ENCODE measurements at regions not wholly inside any gene's neighbourhood (a gene's known extent, or its start where the extent isn't known, plus 50 kb on each side); places are given as distances from the start of the nearest gene placed in this dataset.
"Not testable (repeated sequence)": the region's sequence is repeated elsewhere in the genome, so short reads cannot be mapped to it uniquely, and the experiment has no call there.

DNA sequence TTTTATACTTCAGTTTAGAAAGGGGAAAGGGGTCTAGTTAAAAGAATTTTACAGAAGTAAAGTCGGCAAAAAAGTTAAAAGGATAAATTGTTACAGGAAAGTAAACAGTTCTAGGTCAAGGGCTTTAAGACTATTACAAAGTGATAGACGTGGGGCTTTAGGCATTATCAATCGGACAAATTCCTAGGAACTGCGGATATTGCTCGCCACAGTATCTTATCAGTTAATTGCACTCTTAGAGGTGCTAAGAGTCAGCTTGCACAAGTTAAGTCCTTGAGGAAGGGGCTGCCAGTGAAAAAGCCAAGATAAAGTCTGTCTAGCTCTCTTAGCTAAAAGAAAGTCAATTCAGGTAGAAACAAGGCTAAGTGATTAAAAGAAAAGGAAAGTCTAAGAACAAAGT is 102.1 kb downstream of the ALG1L2 start:
- TF ChIP-seq, protein P1, sequence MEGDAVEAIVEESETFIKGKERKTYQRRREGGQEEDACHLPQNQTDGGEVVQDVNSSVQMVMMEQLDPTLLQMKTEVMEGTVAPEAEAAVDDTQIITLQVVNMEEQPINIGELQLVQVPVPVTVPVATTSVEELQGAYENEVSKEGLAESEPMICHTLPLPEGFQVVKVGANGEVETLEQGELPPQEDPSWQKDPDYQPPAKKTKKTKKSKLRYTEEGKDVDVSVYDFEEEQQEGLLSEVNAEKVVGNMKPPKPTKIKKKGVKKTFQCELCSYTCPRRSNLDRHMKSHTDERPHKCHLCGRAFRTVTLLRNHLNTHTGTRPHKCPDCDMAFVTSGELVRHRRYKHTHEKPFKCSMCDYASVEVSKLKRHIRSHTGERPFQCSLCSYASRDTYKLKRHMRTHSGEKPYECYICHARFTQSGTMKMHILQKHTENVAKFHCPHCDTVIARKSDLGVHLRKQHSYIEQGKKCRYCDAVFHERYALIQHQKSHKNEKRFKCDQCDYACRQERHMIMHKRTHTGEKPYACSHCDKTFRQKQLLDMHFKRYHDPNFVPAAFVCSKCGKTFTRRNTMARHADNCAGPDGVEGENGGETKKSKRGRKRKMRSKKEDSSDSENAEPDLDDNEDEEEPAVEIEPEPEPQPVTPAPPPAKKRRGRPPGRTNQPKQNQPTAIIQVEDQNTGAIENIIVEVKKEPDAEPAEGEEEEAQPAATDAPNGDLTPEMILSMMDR (conservative IDR thresholded peaks at IDR 0.05; ENCODE audit: low read depth in 2 of 2), result not testable (repeated sequence)
- TF ChIP-seq, protein P2, sequence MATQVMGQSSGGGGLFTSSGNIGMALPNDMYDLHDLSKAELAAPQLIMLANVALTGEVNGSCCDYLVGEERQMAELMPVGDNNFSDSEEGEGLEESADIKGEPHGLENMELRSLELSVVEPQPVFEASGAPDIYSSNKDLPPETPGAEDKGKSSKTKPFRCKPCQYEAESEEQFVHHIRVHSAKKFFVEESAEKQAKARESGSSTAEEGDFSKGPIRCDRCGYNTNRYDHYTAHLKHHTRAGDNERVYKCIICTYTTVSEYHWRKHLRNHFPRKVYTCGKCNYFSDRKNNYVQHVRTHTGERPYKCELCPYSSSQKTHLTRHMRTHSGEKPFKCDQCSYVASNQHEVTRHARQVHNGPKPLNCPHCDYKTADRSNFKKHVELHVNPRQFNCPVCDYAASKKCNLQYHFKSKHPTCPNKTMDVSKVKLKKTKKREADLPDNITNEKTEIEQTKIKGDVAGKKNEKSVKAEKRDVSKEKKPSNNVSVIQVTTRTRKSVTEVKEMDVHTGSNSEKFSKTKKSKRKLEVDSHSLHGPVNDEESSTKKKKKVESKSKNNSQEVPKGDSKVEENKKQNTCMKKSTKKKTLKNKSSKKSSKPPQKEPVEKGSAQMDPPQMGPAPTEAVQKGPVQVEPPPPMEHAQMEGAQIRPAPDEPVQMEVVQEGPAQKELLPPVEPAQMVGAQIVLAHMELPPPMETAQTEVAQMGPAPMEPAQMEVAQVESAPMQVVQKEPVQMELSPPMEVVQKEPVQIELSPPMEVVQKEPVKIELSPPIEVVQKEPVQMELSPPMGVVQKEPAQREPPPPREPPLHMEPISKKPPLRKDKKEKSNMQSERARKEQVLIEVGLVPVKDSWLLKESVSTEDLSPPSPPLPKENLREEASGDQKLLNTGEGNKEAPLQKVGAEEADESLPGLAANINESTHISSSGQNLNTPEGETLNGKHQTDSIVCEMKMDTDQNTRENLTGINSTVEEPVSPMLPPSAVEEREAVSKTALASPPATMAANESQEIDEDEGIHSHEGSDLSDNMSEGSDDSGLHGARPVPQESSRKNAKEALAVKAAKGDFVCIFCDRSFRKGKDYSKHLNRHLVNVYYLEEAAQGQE (IDR thresholded peaks at IDR 0.05; ENCODE audit: unreplicated experiment), result not testable (repeated sequence)

Measured in GM23338 (cell line).